ENCODE measurements at regions not wholly inside any gene's neighbourhood (a gene's known extent, or its start where the extent isn't known, plus 50 kb on each side); places are given as distances from the start of the nearest gene placed in this dataset.

DNA sequence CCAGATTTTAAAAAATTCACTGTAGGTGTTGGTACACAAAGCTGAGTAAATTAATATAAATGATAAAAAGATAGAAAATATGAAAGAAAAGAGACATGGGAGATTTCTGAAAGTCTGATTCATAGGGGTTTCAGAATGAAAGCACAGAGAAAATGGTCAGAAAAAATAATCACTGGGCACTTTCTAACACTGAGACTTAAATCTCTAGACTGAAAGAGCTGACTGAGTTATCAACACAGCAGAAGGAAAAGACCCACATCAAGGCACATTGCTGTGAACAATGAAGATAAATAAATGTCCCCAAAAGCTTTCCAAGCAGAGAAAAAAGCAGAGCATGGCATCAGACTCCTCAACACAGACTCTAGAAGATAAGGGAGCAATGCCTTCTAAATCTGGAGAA lies 277.2 kb downstream of the BCL2 start:
- DNase-seq (ENCODE audit: low read depth, low spot score) (no peak), ATAC-seq (no peak)
- POLR2A ChIA-PET, result no interaction called here
- CTCF ChIA-PET, result no interaction called here
- RAD21 ChIA-PET (ENCODE audit: low non-redundant PET in 1 of 2, low total read pairs in 2 of 2, uncharacterized antibody in 2 of 2, unreplicated experiment in 2 of 2), result no interaction called here
- Histone ChIP-seq H3K9me2 (ENCODE audit: insufficient read depth) (no peaks in the 10 kb centered on the region), H3K4me2 (ENCODE audit: low read length) (no peak overlapping the region), H3K27me3 (ENCODE audit: insufficient read depth, low read length) (no peaks in the 10 kb centered on the region), H3K9ac (ENCODE audit: low read length) (no peak overlapping the region), H3K79me2 (ENCODE audit: insufficient read depth, low read length) (no peaks in the 10 kb centered on the region), H3K4me1 (ENCODE audit: control insufficient read depth in 1 of 2, insufficient read depth in 2 of 2, low read length in 2 of 2) (no peaks in the 10 kb centered on the region), H4K20me1 (ENCODE audit: insufficient read depth) (no peaks in the 10 kb centered on the region), H3K4me3 (replicated peaks in 1 of 2; ENCODE audit: low read depth in 1 of 2, low read length in 2 of 2) (no peak overlapping the region), H2AFZ (ENCODE audit: low read depth, low read length, poor library complexity, severe bottlenecking) (no peak overlapping the region), H3K27ac (ENCODE audit: low read depth, low read length) (no peak overlapping the region), H3K9me3 (ENCODE audit: control insufficient read depth in 1 of 2, insufficient read depth in 1 of 2, low read depth in 1 of 2, low read length in 2 of 2) (no peaks in the 10 kb centered on the region), H3K36me3 (ENCODE audit: control insufficient read depth in 1 of 2, insufficient read depth in 2 of 2, low read length in 2 of 2) (no peaks in the 10 kb centered on the region)
- BruUV-seq (replicated peaks), result no TSS peak
- TF ChIP-seq ZFX (IDR thresholded peaks at IDR 0.05) (no peak), CEBPB (IDR thresholded peaks at IDR 0.05; ENCODE audit: low read depth) (no peak), ZNF274 (IDR thresholded peaks at IDR 0.05; ENCODE audit: low read depth, low read length) (no peak), EZH2 (IDR thresholded peaks at IDR 0.05) (no peak), POLR2AphosphoS5 (IDR thresholded peaks at IDR 0.05; ENCODE audit: low read depth, low read length) (no peak), YY1 (IDR thresholded peaks at IDR 0.05; ENCODE audit: extremely low read depth, insufficient replicate concordance, low read depth, low read length) (no peak), SP1 (IDR thresholded peaks at IDR 0.05; ENCODE audit: low read depth) (no peak)
- TF ChIP-seq, protein P1, sequence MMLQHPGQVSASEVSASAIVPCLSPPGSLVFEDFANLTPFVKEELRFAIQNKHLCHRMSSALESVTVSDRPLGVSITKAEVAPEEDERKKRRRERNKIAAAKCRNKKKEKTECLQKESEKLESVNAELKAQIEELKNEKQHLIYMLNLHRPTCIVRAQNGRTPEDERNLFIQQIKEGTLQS (IDR thresholded peaks at IDR 0.05), result no peak
- TF ChIP-seq, protein P2, sequence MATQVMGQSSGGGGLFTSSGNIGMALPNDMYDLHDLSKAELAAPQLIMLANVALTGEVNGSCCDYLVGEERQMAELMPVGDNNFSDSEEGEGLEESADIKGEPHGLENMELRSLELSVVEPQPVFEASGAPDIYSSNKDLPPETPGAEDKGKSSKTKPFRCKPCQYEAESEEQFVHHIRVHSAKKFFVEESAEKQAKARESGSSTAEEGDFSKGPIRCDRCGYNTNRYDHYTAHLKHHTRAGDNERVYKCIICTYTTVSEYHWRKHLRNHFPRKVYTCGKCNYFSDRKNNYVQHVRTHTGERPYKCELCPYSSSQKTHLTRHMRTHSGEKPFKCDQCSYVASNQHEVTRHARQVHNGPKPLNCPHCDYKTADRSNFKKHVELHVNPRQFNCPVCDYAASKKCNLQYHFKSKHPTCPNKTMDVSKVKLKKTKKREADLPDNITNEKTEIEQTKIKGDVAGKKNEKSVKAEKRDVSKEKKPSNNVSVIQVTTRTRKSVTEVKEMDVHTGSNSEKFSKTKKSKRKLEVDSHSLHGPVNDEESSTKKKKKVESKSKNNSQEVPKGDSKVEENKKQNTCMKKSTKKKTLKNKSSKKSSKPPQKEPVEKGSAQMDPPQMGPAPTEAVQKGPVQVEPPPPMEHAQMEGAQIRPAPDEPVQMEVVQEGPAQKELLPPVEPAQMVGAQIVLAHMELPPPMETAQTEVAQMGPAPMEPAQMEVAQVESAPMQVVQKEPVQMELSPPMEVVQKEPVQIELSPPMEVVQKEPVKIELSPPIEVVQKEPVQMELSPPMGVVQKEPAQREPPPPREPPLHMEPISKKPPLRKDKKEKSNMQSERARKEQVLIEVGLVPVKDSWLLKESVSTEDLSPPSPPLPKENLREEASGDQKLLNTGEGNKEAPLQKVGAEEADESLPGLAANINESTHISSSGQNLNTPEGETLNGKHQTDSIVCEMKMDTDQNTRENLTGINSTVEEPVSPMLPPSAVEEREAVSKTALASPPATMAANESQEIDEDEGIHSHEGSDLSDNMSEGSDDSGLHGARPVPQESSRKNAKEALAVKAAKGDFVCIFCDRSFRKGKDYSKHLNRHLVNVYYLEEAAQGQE (IDR thresholded peaks at IDR 0.05; ENCODE audit: low read depth), result no peak
- TF ChIP-seq, protein P3, sequence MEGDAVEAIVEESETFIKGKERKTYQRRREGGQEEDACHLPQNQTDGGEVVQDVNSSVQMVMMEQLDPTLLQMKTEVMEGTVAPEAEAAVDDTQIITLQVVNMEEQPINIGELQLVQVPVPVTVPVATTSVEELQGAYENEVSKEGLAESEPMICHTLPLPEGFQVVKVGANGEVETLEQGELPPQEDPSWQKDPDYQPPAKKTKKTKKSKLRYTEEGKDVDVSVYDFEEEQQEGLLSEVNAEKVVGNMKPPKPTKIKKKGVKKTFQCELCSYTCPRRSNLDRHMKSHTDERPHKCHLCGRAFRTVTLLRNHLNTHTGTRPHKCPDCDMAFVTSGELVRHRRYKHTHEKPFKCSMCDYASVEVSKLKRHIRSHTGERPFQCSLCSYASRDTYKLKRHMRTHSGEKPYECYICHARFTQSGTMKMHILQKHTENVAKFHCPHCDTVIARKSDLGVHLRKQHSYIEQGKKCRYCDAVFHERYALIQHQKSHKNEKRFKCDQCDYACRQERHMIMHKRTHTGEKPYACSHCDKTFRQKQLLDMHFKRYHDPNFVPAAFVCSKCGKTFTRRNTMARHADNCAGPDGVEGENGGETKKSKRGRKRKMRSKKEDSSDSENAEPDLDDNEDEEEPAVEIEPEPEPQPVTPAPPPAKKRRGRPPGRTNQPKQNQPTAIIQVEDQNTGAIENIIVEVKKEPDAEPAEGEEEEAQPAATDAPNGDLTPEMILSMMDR (IDR thresholded peaks at IDR 0.05 in 2 of 3, conservative IDR thresholded peaks at IDR 0.05 in 1 of 3; ENCODE audit: borderline replicate concordance in 1 of 3, insufficient read depth in 1 of 3, low read depth in 2 of 3, low read length in 2 of 3), result no peak
- TF ChIP-seq, protein P4, sequence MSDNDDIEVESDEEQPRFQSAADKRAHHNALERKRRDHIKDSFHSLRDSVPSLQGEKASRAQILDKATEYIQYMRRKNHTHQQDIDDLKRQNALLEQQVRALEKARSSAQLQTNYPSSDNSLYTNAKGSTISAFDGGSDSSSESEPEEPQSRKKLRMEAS (IDR thresholded peaks at IDR 0.05), result no peak
- intact Hi-C loops (cut with micrococcal nuclease), result no loop called here

Data from HCT116 (cell line).